GM12878 (cell line): ENCODE measurements at regions not wholly inside any gene's neighbourhood (a gene's known extent, or its start where the extent isn't known, plus 50 kb on each side); places are given as distances from the start of the nearest gene placed in this dataset.

ENCODE experiments used
- BRCA1 ChIP-seq: IDR thresholded peaks from 2 replicates; pipeline ENCODE4 v1.6.1; 2011; ENCODE audit warnings: low read depth, low read length, improper control_type of control experiment
- CREM ChIP-seq: IDR thresholded peaks from 2 replicates; pipeline ENCODE4 v1.6.1; 2014; ENCODE audit warnings: antibody characterized with exemption, low read depth
- CTCF ChIP-seq, 3 experiments: IDR thresholded peaks in 2 of 3; conservative IDR thresholded peaks in 1 of 3; 2 replicates each; pipeline ENCODE4 v1.5.1; 2011; ENCODE audit warnings: low read depth in 3 of 3, low read length in 3 of 3, mild to moderate bottlenecking in 3 of 3, control low read depth in 2 of 3, moderate library complexity in 2 of 3, inconsistent platforms in 1 of 3, mixed read lengths in 1 of 3; ENCODE audit not compliant: control insufficient read depth in 2 of 3, insufficient read depth in 1 of 3; ENCODE audit errors: extremely low read depth in 1 of 3
- DPF2 ChIP-seq: fragments of 450-650 bp; IDR thresholded peaks from 2 replicates; pipeline ENCODE4 v1.6.1; 2017; ENCODE audit warnings: mild to moderate bottlenecking
- EP300 ChIP-seq, 2 experiments: fragments of 150-350 bp in 1 of 2; IDR thresholded peaks; 2 replicates each; pipeline ENCODE4 v1.6.1; 2011 to 2012; ENCODE audit warnings: low read depth in 2 of 2, low read length in 2 of 2, borderline replicate concordance in 1 of 2, improper control_type of control experiment in 1 of 2, inconsistent platforms in 1 of 2; ENCODE audit not compliant: control insufficient read depth in 1 of 2
- EZH2 ChIP-seq: IDR thresholded peaks from 2 replicates; pipeline ENCODE4 v1.6.1; 2012; ENCODE audit warnings: low read depth, mild to moderate bottlenecking, control low read depth, inconsistent platforms, low read length, borderline replicate concordance; ENCODE audit not compliant: control insufficient read depth
- JUNB ChIP-seq: IDR thresholded peaks from 2 replicates; pipeline ENCODE4 v1.6.1; 2016; ENCODE audit warnings: antibody characterized with exemption, mild to moderate bottlenecking
- KAT2A ChIP-seq: conservative IDR thresholded peaks from 2 replicates; pipeline ENCODE4 v1.6.1; 2011; ENCODE audit warnings: low read depth, low read length; ENCODE audit not compliant: control insufficient read depth
- NFIC ChIP-seq: IDR thresholded peaks from 2 replicates; pipeline ENCODE4 v1.6.1; 2012; ENCODE audit warnings: low read depth, mild to moderate bottlenecking, inconsistent platforms, low read length, moderate library complexity
- POLR2A ChIP-seq: IDR thresholded peaks from 2 replicates; pipeline ENCODE4 v1.6.1; 2011; ENCODE audit warnings: low read depth, mild to moderate bottlenecking, low read length
- ZNF622 ChIP-seq: fragments of 450-650 bp; IDR thresholded peaks from 2 replicates; pipeline ENCODE4 v1.6.1; 2017; ENCODE audit warnings: mild to moderate bottlenecking, inconsistent platforms

- TF ChIP-seq CTCF (IDR thresholded peaks at IDR 0.05 in 2 of 3, conservative IDR thresholded peaks at IDR 0.05 in 1 of 3; ENCODE audit: control insufficient read depth in 2 of 3, extremely low read depth in 1 of 3, insufficient read depth in 1 of 3, low read depth in 3 of 3, low read length in 3 of 3) (no peak), ZNF622 (no peak), KAT2A (no peak), NFIC (no peak), CREM (no peak), JUNB (no peak), EZH2 (no peak), POLR2A (no peak), DPF2 (no peak), EP300 (IDR thresholded peaks at IDR 0.05; ENCODE audit: borderline replicate concordance in 1 of 2, control insufficient read depth in 1 of 2, low read depth in 2 of 2, low read length in 2 of 2) (no peak), BRCA1 (no peak)
Measured at GRCh38 chr14:37842106-37842505, 246.7 kb downstream of the TTC6 start.
